A549 (cell line): ENCODE measurements at regions not wholly inside any gene's neighbourhood (a gene's known extent, or its start where the extent isn't known, plus 50 kb on each side); places are given as distances from the start of the nearest gene placed in this dataset.

Experiments used
- BHLHE40 ChIP-seq: IDR thresholded peaks from 2 replicates; pipeline ENCODE4 v1.6.1; 2012; ENCODE audit warnings: low read depth, low read length, inconsistent platforms
- CHD2 ChIP-seq: fragments of 150-350 bp; IDR thresholded peaks from 2 replicates; pipeline ENCODE4 v1.6.1; 2014; ENCODE audit warnings: low read length; ENCODE audit not compliant: partially characterized antibody
- ESRRA ChIP-seq: fragments of 150-350 bp; IDR thresholded peaks from 2 replicates; pipeline ENCODE4 v1.6.1; 2014; ENCODE audit warnings: mild to moderate bottlenecking, low read length, borderline replicate concordance
- FOSL2 ChIP-seq, 2 experiments: fragments of 450-650 bp in 1 of 2; fragments of >200 bp in 1 of 2; sonication (Bioruptor Twin) in 1 of 2; formaldehyde crosslinking; IDR thresholded peaks; 2 replicates each; pipeline versions ENCODE4 v1.5.0 to v1.6.1; 2016 to 2020; ENCODE audit warnings: mild to moderate bottlenecking in 1 of 2, moderate library complexity in 1 of 2
- JUN ChIP-seq, 2 experiments: fragments of >200 bp; sonication (Bioruptor Twin); formaldehyde crosslinking; IDR thresholded peaks; 2 replicates in 1 of 2; 3 replicates in 1 of 2; pipeline ENCODE4 v1.6.1; 2016 to 2017
- MAFK ChIP-seq: fragments of 450-650 bp; IDR thresholded peaks from 2 replicates; pipeline ENCODE4 v1.6.1; 2014; ENCODE audit not compliant: partially characterized antibody
- NR3C1 ChIP-seq: fragments of >200 bp; sonication (Bioruptor Twin); formaldehyde crosslinking; IDR thresholded peaks from 3 replicates; pipeline ENCODE4 v1.6.1; 2017
- POLR2A ChIP-seq: IDR thresholded peaks from 2 replicates; pipeline ENCODE4 v1.6.1; 2012; ENCODE audit warnings: mild to moderate bottlenecking, low read length
- RAD21 ChIP-seq, 2 experiments: fragments of >200 bp in 1 of 2; sonication (Bioruptor Twin) in 1 of 2; formaldehyde crosslinking in 1 of 2; IDR thresholded peaks in 1 of 2; conservative IDR thresholded peaks in 1 of 2; 2 replicates in 1 of 2; 3 replicates in 1 of 2; pipeline ENCODE4 v1.6.1; 2012 to 2018; ENCODE audit warnings: inconsistent platforms in 1 of 2
- TF ChIP-seq, protein P1 (sequence below): fragments of >200 bp; sonication (Bioruptor Twin); formaldehyde crosslinking; IDR thresholded peaks from 3 replicates; pipeline ENCODE4 v1.5.1; 2016
- TF ChIP-seq, protein P2 (sequence below): fragments of 250-450 bp; sonication (Bioruptor Pico); IDR thresholded peaks from 2 replicates; pipeline ENCODE4 v1.5.0; 2020; ENCODE audit warnings: low read depth, mild to moderate bottlenecking, moderate library complexity
- TF ChIP-seq, protein P3 (sequence below): IDR thresholded peaks from 2 replicates; pipeline ENCODE4 v1.6.1; 2012

DNA sequence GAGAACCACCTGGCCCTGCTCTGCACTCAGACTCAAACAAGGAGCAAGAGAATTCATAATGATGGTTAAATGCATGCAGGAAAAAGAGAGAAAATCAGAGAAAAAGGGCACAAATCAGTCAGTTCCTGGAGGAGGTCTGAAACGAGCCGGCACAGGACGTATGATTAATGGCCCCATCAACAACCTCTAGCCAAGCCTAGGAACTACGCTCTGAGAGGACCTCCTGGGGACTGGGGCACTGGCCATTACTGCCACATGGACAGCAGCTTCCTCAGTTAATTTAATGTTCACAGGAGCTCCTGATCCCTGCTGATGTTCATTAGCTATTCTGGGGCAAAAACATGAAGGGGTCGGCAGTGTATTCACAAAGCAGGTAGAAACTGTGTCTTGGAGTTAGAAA lies 238.1 kb downstream of the MED10 start:
- TF ChIP-seq, protein P1, sequence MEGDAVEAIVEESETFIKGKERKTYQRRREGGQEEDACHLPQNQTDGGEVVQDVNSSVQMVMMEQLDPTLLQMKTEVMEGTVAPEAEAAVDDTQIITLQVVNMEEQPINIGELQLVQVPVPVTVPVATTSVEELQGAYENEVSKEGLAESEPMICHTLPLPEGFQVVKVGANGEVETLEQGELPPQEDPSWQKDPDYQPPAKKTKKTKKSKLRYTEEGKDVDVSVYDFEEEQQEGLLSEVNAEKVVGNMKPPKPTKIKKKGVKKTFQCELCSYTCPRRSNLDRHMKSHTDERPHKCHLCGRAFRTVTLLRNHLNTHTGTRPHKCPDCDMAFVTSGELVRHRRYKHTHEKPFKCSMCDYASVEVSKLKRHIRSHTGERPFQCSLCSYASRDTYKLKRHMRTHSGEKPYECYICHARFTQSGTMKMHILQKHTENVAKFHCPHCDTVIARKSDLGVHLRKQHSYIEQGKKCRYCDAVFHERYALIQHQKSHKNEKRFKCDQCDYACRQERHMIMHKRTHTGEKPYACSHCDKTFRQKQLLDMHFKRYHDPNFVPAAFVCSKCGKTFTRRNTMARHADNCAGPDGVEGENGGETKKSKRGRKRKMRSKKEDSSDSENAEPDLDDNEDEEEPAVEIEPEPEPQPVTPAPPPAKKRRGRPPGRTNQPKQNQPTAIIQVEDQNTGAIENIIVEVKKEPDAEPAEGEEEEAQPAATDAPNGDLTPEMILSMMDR, result no peak
- TF ChIP-seq, protein P2, sequence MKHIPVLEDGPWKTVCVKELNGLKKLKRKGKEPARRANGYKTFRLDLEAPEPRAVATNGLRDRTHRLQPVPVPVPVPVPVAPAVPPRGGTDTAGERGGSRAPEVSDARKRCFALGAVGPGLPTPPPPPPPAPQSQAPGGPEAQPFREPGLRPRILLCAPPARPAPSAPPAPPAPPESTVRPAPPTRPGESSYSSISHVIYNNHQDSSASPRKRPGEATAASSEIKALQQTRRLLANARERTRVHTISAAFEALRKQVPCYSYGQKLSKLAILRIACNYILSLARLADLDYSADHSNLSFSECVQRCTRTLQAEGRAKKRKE (CRISPR knock-in tag), result no peak
- TF ChIP-seq NR3C1 (no peak), CHD2 (no peak), BHLHE40 (no peak), POLR2A (no peak), JUN (IDR thresholded peaks at IDR 0.05) (no peak), MAFK (no peak), RAD21 (conservative IDR thresholded peaks at IDR 0.05 in 1 of 2, IDR thresholded peaks at IDR 0.05 in 1 of 2) (no peak), FOSL2 (IDR thresholded peaks at IDR 0.05) (no peak), FOSL2 (CRISPR knock-in tag; IDR thresholded peaks at IDR 0.05) (no peak), ESRRA (no peak)
- TF ChIP-seq, protein P3, sequence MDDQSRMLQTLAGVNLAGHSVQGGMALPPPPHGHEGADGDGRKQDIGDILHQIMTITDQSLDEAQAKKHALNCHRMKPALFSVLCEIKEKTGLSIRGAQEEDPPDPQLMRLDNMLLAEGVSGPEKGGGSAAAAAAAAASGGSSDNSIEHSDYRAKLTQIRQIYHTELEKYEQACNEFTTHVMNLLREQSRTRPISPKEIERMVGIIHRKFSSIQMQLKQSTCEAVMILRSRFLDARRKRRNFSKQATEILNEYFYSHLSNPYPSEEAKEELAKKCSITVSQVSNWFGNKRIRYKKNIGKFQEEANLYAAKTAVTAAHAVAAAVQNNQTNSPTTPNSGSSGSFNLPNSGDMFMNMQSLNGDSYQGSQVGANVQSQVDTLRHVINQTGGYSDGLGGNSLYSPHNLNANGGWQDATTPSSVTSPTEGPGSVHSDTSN, result no peak
